ENCODE measurements at regions not wholly inside any gene's neighbourhood (a gene's known extent, or its start where the extent isn't known, plus 50 kb on each side); places are given as distances from the start of the nearest gene placed in this dataset.
A peak's percentile ranks its signal among the peaks of the same experiment; 100 is the strongest.

GRCh38 chr4:59002148-59002547 is 1892.0 kb upstream of the IGFBP7 start:
- WGBS (ENCODE audit: low lambda C conversion rate) = 0% methylated on average over 1 of the region's 1 CpG
- no peak for TF ChIP-seq NR2F1 (CRISPR knock-in tag; IDR thresholded peaks at IDR 0.05)
- no peak for TF ChIP-seq ZBTB1 (CRISPR knock-in tag; IDR thresholded peaks at IDR 0.05; ENCODE audit: borderline replicate concordance)
- ChIA-PET CTCF (ENCODE audit: low intra/inter-chr PET ratio, low total read pairs) (no interaction called here), POLR2A (no interaction called here)
- ATAC-seq = no peak
- no peaks in the 10 kb centered on the region for H4K20me1 ChIP-seq (ENCODE audit: insufficient read depth, low read length)
- no peak overlapping the region for H3K27ac ChIP-seq (ENCODE audit: extremely low read length, insufficient read depth, low read length)
- H3K9me3 ChIP-seq (ENCODE audit: low read length) = peaks cover 27% of the 10 kb centered on the region
- no peak for DNase-seq (ENCODE audit: low spot score)
- H3K9ac ChIP-seq (ENCODE audit: insufficient read depth, low read depth, low read length) = no peak overlapping the region
- BruUV-seq (replicated peaks) = no TSS peak
- H3K36me3 ChIP-seq (replicated peaks in 1 of 2; ENCODE audit: control insufficient read depth in 1 of 2, insufficient read depth in 2 of 2, low read length in 2 of 2) = no peaks in the 10 kb centered on the region
- in situ Hi-C loops (cut with HindIII; ENCODE audit: extremely low pct_ligation_motif_present, low pct_unique_long_range_greater_than_20kb) = no loop called here
- no peaks in the 10 kb centered on the region for H3K79me2 ChIP-seq (ENCODE audit: insufficient read depth, low read length)
- H3K27me3 ChIP-seq (ENCODE audit: control insufficient read depth in 1 of 2, insufficient read depth in 2 of 2, low read length in 2 of 2) = no peaks in the 10 kb centered on the region; a peak in 1 of 5 replicates
- intact Hi-C loops (cut with micrococcal nuclease; ENCODE audit: unreplicated experiment) = no loop called here
- H3K4me3 ChIP-seq (replicated peaks in 1 of 3; ENCODE audit: insufficient read depth in 1 of 3, low read depth in 2 of 3, low read length in 3 of 3) = no peak overlapping the region
- H3K4me1 ChIP-seq (ENCODE audit: insufficient read depth, low read length) = no peaks in the 10 kb centered on the region
- H3K4me2 ChIP-seq (ENCODE audit: low read depth, low read length) = no peak overlapping the region
- no peak overlapping the region for H2AFZ ChIP-seq (ENCODE audit: low read length)
- FAIRE-seq = no peak

GRCh38 chr4:59024257-59024656 is 1914.1 kb upstream of the IGFBP7 start:
- no peaks in the 10 kb centered on the region for H3K36me3 ChIP-seq (replicated peaks in 1 of 2; ENCODE audit: control insufficient read depth in 1 of 2, insufficient read depth in 2 of 2, low read length in 2 of 2)
- no peak overlapping the region for H3K27ac ChIP-seq (ENCODE audit: extremely low read length, insufficient read depth, low read length)
- H3K4me1 ChIP-seq (ENCODE audit: insufficient read depth, low read length) = no peaks in the 10 kb centered on the region
- no peak overlapping the region for H3K4me3 ChIP-seq (replicated peaks in 1 of 3; ENCODE audit: insufficient read depth in 1 of 3, low read depth in 2 of 3, low read length in 3 of 3)
- no TSS peak for BruUV-seq (replicated peaks)
- H2AFZ ChIP-seq (ENCODE audit: low read length) = no peak overlapping the region
- DNase-seq (ENCODE audit: low spot score) = no peak
- TF ChIP-seq NBN (conservative IDR thresholded peaks at IDR 0.05) (no peak), YEATS4 (CRISPR knock-in tag; IDR thresholded peaks at IDR 0.05; ENCODE audit: borderline replicate concordance) (no peak), ZNF33A (CRISPR knock-in tag; IDR thresholded peaks at IDR 0.05; ENCODE audit: borderline replicate concordance) (no peak), MAFK (conservative IDR thresholded peaks at IDR 0.05 in 1 of 2, IDR thresholded peaks at IDR 0.05 in 1 of 2; ENCODE audit: low read length in 2 of 2) (peak; percentile 62 to 79), MAFF (IDR thresholded peaks at IDR 0.05; ENCODE audit: low read depth, low read length) (peak; percentile 76)
- H4K20me1 ChIP-seq (ENCODE audit: insufficient read depth, low read length) = no peaks in the 10 kb centered on the region
- no peak for FAIRE-seq
- ChIA-PET POLR2A (no interaction called here), CTCF (ENCODE audit: low intra/inter-chr PET ratio, low total read pairs) (no interaction called here)
- H3K79me2 ChIP-seq (ENCODE audit: insufficient read depth, low read length) = no peaks in the 10 kb centered on the region
- in situ Hi-C loops (cut with HindIII; ENCODE audit: extremely low pct_ligation_motif_present, low pct_unique_long_range_greater_than_20kb) = no loop called here
- H3K27me3 ChIP-seq (ENCODE audit: control insufficient read depth in 1 of 2, insufficient read depth in 2 of 2, low read length in 2 of 2) = no peaks in the 10 kb centered on the region
- H3K9me3 ChIP-seq (ENCODE audit: low read length) = peaks cover 23% of the 10 kb centered on the region
- no peak overlapping the region for H3K9ac ChIP-seq (ENCODE audit: insufficient read depth, low read depth, low read length)
- ATAC-seq = no peak
- H3K4me2 ChIP-seq (ENCODE audit: low read depth, low read length) = no peak overlapping the region
- intact Hi-C loops (cut with micrococcal nuclease; ENCODE audit: unreplicated experiment) = no loop called here
